Caco-2 (cell line): ENCODE measurements at regions not wholly inside any gene's neighbourhood (a gene's known extent, or its start where the extent isn't known, plus 50 kb on each side); places are given as distances from the start of the nearest gene placed in this dataset.

Source experiments
- BruUV-seq: library from RNA; stranded (reverse); fragments of 400-500 nt; replicated peaks from 2 replicates; lab custom pipeline; 2021; lab: Mats Ljungman, UMichigan
- CTCF ChIA-PET: fragments of 300-600 bp; sonication (Branson Sonifier 250); formaldehyde crosslinking; loops from one replicate; lab custom pipeline; 2022; ENCODE audit warnings: antibody characterized with exemption; lab: Charles Lee
- POLR2A ChIA-PET: fragments of 300-600 bp; sonication (Branson Sonifier 250); formaldehyde crosslinking; loops from one replicate; lab custom pipeline; 2022; ENCODE audit warnings: antibody characterized with exemption; lab: Charles Lee
- DNase-seq, 2 experiments: peaks; one replicate each; pipeline versions ENCODE4 v3.0.0 to v3.0.0-alpha.2; 2020 to 2022
- H3K27me3 ChIP-seq: replicated peaks from 2 replicates; pipeline ENCODE4 v1.6.0; 2011; ENCODE audit warnings: low read length; ENCODE audit not compliant: control insufficient read depth, insufficient read depth
- H3K36me3 ChIP-seq: 2 replicates; pipeline ENCODE4 v1.5.1; 2011; ENCODE audit warnings: low read length; ENCODE audit not compliant: control insufficient read depth, insufficient read depth
- H3K4me1 ChIP-seq: fragments of 250-450 bp; sonication (Bioruptor Pico); 2 replicates; pipeline ENCODE4 v1.5.1; 2020; ENCODE audit warnings: mild to moderate bottlenecking
- H3K4me3 ChIP-seq: 2 replicates; pipeline ENCODE4 v1.5.1; 2011; ENCODE audit warnings: low read depth, mild to moderate bottlenecking, control low read depth, low read length
- H3K9me3 ChIP-seq: fragments of 250-450 bp; sonication (Bioruptor Pico); 2 replicates; pipeline ENCODE4 v1.5.1; 2020; ENCODE audit warnings: mild to moderate bottlenecking, moderate library complexity
- H3K27ac Mint-ChIP-seq: one replicate; pipeline ENCODE4 v1.8.0; 2022; ENCODE audit warnings: mixed read lengths; ENCODE audit not compliant: unreplicated experiment
- H3K27me3 Mint-ChIP-seq: one replicate; pipeline ENCODE4 v1.8.0; 2022; ENCODE audit warnings: mixed read lengths; ENCODE audit not compliant: insufficient read depth, unreplicated experiment
- H3K36me3 Mint-ChIP-seq: one replicate; pipeline ENCODE4 v1.8.0; 2022; ENCODE audit warnings: mild to moderate bottlenecking, mixed read lengths; ENCODE audit not compliant: insufficient read depth, unreplicated experiment
- H3K4me1 Mint-ChIP-seq: one replicate; pipeline ENCODE4 v1.8.0; 2022; ENCODE audit warnings: low read depth, mixed read lengths; ENCODE audit not compliant: unreplicated experiment
- H3K4me3 Mint-ChIP-seq: one replicate; pipeline ENCODE4 v1.8.0; 2022; ENCODE audit warnings: mild to moderate bottlenecking, moderate library complexity, mixed read lengths; ENCODE audit not compliant: unreplicated experiment
- H3K9me3 Mint-ChIP-seq: one replicate; pipeline ENCODE4 v1.8.0; 2022; ENCODE audit warnings: mixed read lengths; ENCODE audit not compliant: unreplicated experiment
- intact Hi-C: fragments of 100-400 bp; cut with micrococcal nuclease; formaldehyde crosslinking; loops from one replicate; pipeline ENCODE4 v1.10.0; 2022; ENCODE audit not compliant: unreplicated experiment
- TF ChIP-seq, protein P1 (sequence below), 2 experiments: fragments of 200-600 bp in 1 of 2; IDR thresholded peaks; 1 replicate in 1 of 2; 2 replicates in 1 of 2; pipeline versions ENCODE4 v1.5.1 to v1.8.0; 2011 to 2022; ENCODE audit warnings: antibody characterized with exemption in 1 of 2, control low read depth in 1 of 2, inconsistent platforms in 1 of 2, low read depth in 1 of 2, low read length in 1 of 2, mild to moderate bottlenecking in 1 of 2, moderate library complexity in 1 of 2; ENCODE audit not compliant: insufficient read depth in 1 of 2, severe bottlenecking in 1 of 2, unreplicated experiment in 1 of 2

DNA sequence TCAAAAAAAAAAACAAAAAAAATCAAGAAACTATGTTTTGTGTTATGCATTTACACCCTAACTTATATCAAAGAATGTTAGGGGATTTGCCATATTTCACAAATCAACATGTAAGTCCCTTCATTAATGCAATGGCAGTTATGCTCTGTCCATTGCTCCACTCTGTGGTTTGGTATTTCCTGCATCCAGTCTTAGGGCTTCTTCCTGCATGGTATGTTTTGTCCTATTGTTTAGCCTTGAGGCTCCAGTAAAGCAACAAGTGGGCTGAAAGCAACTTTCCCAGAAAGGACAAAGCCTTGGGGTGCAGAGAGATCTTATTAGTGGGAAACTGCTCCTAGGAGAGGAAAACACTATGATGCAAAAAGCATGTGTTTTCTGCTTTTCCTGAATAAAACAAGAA is 474.1 kb downstream of the IRS1 start:
- H3K9me3 ChIP-seq = no peaks in the 10 kb centered on the region
- BruUV-seq = no TSS peak
- intact Hi-C loops = no loop called here
- DNase-seq = no peak
- H3K4me3 ChIP-seq = no peak overlapping the region
- no peaks in the 10 kb centered on the region for H3K27me3 Mint-ChIP-seq
- TF ChIP-seq, protein P1, sequence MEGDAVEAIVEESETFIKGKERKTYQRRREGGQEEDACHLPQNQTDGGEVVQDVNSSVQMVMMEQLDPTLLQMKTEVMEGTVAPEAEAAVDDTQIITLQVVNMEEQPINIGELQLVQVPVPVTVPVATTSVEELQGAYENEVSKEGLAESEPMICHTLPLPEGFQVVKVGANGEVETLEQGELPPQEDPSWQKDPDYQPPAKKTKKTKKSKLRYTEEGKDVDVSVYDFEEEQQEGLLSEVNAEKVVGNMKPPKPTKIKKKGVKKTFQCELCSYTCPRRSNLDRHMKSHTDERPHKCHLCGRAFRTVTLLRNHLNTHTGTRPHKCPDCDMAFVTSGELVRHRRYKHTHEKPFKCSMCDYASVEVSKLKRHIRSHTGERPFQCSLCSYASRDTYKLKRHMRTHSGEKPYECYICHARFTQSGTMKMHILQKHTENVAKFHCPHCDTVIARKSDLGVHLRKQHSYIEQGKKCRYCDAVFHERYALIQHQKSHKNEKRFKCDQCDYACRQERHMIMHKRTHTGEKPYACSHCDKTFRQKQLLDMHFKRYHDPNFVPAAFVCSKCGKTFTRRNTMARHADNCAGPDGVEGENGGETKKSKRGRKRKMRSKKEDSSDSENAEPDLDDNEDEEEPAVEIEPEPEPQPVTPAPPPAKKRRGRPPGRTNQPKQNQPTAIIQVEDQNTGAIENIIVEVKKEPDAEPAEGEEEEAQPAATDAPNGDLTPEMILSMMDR (IDR thresholded peaks at IDR 0.05; ENCODE audit: insufficient read depth in 1 of 2, low read depth in 1 of 2, low read length in 1 of 2, severe bottlenecking in 1 of 2, unreplicated experiment in 1 of 2) = no peak
- POLR2A ChIA-PET = no interaction called here
- no peaks in the 10 kb centered on the region for H3K4me1 ChIP-seq
- H3K9me3 Mint-ChIP-seq = no peaks in the 10 kb centered on the region
- H3K27ac Mint-ChIP-seq = no peak overlapping the region
- H3K4me1 Mint-ChIP-seq = no peaks in the 10 kb centered on the region
- CTCF ChIA-PET = no interaction called here
- no peaks in the 10 kb centered on the region for H3K36me3 Mint-ChIP-seq
- H3K36me3 ChIP-seq = no peaks in the 10 kb centered on the region
- H3K27me3 ChIP-seq = no peaks in the 10 kb centered on the region
- no peak overlapping the region for H3K4me3 Mint-ChIP-seq

DNA sequence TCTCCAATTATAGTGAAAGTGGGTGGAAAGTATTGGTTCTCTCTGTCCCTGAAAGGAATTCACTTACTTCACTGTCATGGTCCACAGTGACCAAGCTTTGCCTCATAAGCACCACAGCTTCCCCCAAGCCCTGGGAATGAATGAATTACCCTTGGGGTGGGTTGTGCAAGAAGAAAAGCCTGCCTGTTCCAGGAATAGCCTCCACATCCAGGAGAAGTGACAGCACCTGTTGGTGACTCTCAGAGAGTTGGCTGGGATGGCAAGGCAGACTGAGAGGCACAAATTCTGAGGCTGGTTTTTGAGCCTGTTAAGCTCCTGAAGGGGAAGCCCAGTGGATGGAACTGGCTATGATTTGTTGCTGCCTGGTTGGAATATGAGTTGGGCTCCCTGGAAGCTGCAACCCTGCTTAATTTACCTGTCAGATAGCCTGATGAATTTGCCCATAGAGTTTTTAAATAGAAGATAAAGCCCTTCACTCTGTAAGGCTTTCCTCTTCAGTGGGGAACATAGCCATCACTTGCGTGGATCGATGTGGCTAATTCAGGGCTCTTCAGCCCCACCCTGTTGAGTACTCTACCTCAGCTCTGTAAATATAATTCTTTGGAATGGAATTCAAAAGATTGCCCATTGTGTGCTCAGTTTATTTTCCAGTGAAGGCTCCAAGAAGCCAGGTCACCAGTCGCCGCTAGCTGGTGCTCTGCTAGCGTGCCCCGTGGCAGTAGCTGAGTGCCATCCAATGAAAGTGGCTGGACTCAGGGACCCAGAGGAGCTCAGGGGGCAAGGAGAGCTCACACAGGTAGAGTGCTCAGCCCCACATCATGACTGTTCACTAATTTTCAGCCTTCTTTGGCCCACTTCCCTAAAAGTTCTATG is 479.3 kb downstream of the IRS1 start:
- CTCF ChIA-PET = no interaction called here
- BruUV-seq = no TSS peak
- intact Hi-C loops = no loop called here

DNA sequence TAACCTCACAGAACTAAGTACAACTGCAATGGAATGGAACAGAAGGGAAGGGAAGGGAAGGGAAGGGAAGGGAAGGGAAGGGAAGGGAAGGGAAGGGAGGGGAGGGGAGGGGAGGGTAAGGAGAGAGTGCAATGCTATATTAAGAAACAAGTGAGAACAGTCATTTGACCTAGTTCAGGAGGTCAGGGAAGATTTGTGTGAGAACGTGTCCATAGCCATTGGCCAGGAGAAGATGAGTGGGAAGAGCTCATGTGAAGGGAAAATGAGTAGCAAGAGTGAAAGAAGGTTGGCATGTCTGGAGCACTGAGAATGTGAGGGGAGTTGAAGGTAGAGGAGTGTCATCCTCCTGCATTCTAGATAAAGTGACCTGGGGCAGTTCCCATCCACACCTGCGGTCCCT is 481.6 kb downstream of the IRS1 start:
- Histone ChIP-seq H3K36me3 (no peaks in the 10 kb centered on the region), H3K27me3 (no peaks in the 10 kb centered on the region), H3K4me3 (no peak overlapping the region), H3K9me3 (no peaks in the 10 kb centered on the region), H3K4me1 (no peaks in the 10 kb centered on the region)
- DNase-seq = no peak
- ChIA-PET CTCF (no interaction called here), POLR2A (no interaction called here)
- intact Hi-C loops = no loop called here
- no peak overlapping the region for H3K27ac Mint-ChIP-seq
- peaks cover 11% of the 10 kb centered on the region for H3K9me3 Mint-ChIP-seq
- no TSS peak for BruUV-seq
- H3K4me1 Mint-ChIP-seq = no peaks in the 10 kb centered on the region
- TF ChIP-seq, protein P1 (IDR thresholded peaks at IDR 0.05; ENCODE audit: insufficient read depth in 1 of 2, low read depth in 1 of 2, low read length in 1 of 2, severe bottlenecking in 1 of 2, unreplicated experiment in 1 of 2) = no peak
- H3K4me3 Mint-ChIP-seq = no peak overlapping the region
- H3K36me3 Mint-ChIP-seq = no peaks in the 10 kb centered on the region
- no peaks in the 10 kb centered on the region for H3K27me3 Mint-ChIP-seq

More for the DNA sequence above, 479.3 kb downstream of the IRS1 start:
- peaks cover 11% of the 10 kb centered on the region for H3K9me3 Mint-ChIP-seq
- H3K27ac Mint-ChIP-seq = no peak overlapping the region
- H3K27me3 Mint-ChIP-seq = no peaks in the 10 kb centered on the region
- Histone ChIP-seq H3K9me3 (no peaks in the 10 kb centered on the region), H3K36me3 (no peaks in the 10 kb centered on the region), H3K4me1 (no peaks in the 10 kb centered on the region), H3K27me3 (no peaks in the 10 kb centered on the region), H3K4me3 (no peak overlapping the region)
- no peak overlapping the region for H3K4me3 Mint-ChIP-seq
- TF ChIP-seq, protein P1 (IDR thresholded peaks at IDR 0.05; ENCODE audit: insufficient read depth in 1 of 2, low read depth in 1 of 2, low read length in 1 of 2, severe bottlenecking in 1 of 2, unreplicated experiment in 1 of 2) = no peak
- no peaks in the 10 kb centered on the region for H3K4me1 Mint-ChIP-seq
- POLR2A ChIA-PET = no interaction called here
- DNase-seq = no peak
- no peaks in the 10 kb centered on the region for H3K36me3 Mint-ChIP-seq
